ENCODE measurements at regions not wholly inside any gene's neighbourhood (a gene's known extent, or its start where the extent isn't known, plus 50 kb on each side); places are given as distances from the start of the nearest gene placed in this dataset.

DNA sequence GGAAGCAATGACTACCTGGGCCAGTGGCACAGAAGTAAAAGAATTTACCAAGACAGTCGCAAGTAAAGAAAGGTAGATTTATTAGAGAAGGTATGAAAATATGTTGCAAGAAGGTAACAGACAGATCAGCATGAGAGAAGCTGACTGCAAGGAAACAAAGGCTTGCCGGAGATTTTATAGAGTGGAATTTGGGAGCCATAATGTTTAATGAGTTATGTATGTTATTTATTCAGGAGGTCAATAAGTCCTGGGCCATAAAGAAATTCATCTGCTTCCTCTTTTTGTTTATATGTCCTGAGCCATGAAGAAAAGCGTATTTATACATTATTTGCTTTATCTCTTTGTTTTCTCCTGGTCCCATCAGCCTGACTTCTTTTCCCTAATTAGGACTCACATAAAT lies 423.6 kb downstream of the PTH2R start:
- Mint-ChIP-seq H3K4me3 (no peak overlapping the region), H3K4me1 (no peaks in the 10 kb centered on the region), H3K27me3 (ENCODE audit: low read depth in 3 of 3) (peaks cover 0 to 1% (median 1%) of the 10 kb centered on the region in 3 donors), H3K36me3 (no peaks in the 10 kb centered on the region), H3K27ac (no peak overlapping the region), H3K9me3 (peaks cover 6 to 16% (median 14%) of the 10 kb centered on the region in 7 donors)
- no peak overlapping the region for H3K4me2 ChIP-seq (replicated peaks; ENCODE audit: extremely low read depth, low read length, poor library complexity, severe bottlenecking)
- no peak for DNase-seq
- peaks cover 0 to 4% of the 10 kb centered on the region in 2 donors for H3K9me3 ChIP-seq (replicated peaks in 1 of 2; ENCODE audit: control insufficient read depth in 1 of 2, insufficient read depth in 1 of 2, low read length in 2 of 2)
- H3K4me3 ChIP-seq (replicated peaks in 1 of 3; ENCODE audit: low read depth in 2 of 3, low read length in 3 of 3), result no peak overlapping the region
- no peak overlapping the region for H2AFZ ChIP-seq (ENCODE audit: insufficient read depth, low read depth, low read length, poor library complexity, severe bottlenecking)
- H3K4me1 ChIP-seq (ENCODE audit: control insufficient read depth in 1 of 2, insufficient read depth in 2 of 2, low read length in 2 of 2), result no peaks in the 10 kb centered on the region
- H3K36me3 ChIP-seq (replicated peaks in 1 of 2; ENCODE audit: control insufficient read depth in 1 of 2, insufficient read depth in 2 of 2, low read length in 2 of 2), result no peaks in the 10 kb centered on the region
- intact Hi-C loops (cut with micrococcal nuclease), result no loop called here
- no peaks in the 10 kb centered on the region for H3K79me2 ChIP-seq (ENCODE audit: insufficient read depth, low read length)
- 93% methylated on average over 2 of the region's 3 CpGs for WGBS (ENCODE audit: insufficient coverage)
- no peaks in the 10 kb centered on the region for H4K20me1 ChIP-seq (ENCODE audit: insufficient read depth, low read length)
- H3K27me3 ChIP-seq (ENCODE audit: control insufficient read depth in 2 of 2, insufficient read depth in 2 of 2, low read length in 2 of 2), result no peaks in the 10 kb centered on the region
- no peak overlapping the region for H3K9ac ChIP-seq (ENCODE audit: insufficient read depth, low read length, poor library complexity, severe bottlenecking)
- TF ChIP-seq, protein P1, sequence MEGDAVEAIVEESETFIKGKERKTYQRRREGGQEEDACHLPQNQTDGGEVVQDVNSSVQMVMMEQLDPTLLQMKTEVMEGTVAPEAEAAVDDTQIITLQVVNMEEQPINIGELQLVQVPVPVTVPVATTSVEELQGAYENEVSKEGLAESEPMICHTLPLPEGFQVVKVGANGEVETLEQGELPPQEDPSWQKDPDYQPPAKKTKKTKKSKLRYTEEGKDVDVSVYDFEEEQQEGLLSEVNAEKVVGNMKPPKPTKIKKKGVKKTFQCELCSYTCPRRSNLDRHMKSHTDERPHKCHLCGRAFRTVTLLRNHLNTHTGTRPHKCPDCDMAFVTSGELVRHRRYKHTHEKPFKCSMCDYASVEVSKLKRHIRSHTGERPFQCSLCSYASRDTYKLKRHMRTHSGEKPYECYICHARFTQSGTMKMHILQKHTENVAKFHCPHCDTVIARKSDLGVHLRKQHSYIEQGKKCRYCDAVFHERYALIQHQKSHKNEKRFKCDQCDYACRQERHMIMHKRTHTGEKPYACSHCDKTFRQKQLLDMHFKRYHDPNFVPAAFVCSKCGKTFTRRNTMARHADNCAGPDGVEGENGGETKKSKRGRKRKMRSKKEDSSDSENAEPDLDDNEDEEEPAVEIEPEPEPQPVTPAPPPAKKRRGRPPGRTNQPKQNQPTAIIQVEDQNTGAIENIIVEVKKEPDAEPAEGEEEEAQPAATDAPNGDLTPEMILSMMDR (IDR thresholded peaks at IDR 0.05), result no peak
- H3K27ac ChIP-seq (ENCODE audit: low read depth in 1 of 2, low read length in 2 of 2), result no peak overlapping the region

DNA sequence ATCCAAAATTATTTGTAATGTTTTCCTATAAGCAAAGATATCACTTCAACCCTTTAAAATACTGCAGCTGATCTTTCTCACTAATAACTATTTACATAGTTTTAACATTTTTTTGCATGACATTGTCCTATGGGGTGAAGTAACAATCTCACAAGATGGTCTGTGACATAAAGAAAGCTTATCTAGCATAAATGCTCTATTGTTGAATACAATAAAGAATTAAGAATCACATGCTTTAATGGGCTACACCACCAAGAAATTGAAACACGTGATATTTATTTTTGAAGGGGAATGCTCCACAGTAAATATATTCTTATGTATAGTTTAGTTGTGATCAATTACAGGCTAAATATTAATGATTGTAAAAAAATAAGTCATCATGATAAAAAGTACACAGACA lies 441.1 kb downstream of the PTH2R start:
- Mint-ChIP-seq H3K36me3 (no peaks in the 10 kb centered on the region), H3K27me3 (ENCODE audit: low read depth in 3 of 3) (no peaks in the 10 kb centered on the region), H3K9me3 (peaks cover 2 to 16% (median 6%) of the 10 kb centered on the region in 7 donors), H3K4me3 (no peak overlapping the region), H3K4me1 (no peaks in the 10 kb centered on the region), H3K27ac (no peak overlapping the region)
- no peak for DNase-seq
- no peaks in the 10 kb centered on the region for H3K36me3 ChIP-seq (replicated peaks in 1 of 2; ENCODE audit: control insufficient read depth in 1 of 2, insufficient read depth in 2 of 2, low read length in 2 of 2)
- intact Hi-C loops (cut with micrococcal nuclease), result no loop called here
- H3K4me1 ChIP-seq (ENCODE audit: control insufficient read depth in 1 of 2, insufficient read depth in 2 of 2, low read length in 2 of 2), result no peaks in the 10 kb centered on the region
- TF ChIP-seq, protein P1 (IDR thresholded peaks at IDR 0.05), result no peak
- H3K27me3 ChIP-seq (ENCODE audit: control insufficient read depth in 2 of 2, insufficient read depth in 2 of 2, low read length in 2 of 2), result no peaks in the 10 kb centered on the region
- WGBS (ENCODE audit: insufficient coverage), result no CpG with 5 or more reads among the region's 1 CpG
- no peaks in the 10 kb centered on the region for H3K79me2 ChIP-seq (ENCODE audit: insufficient read depth, low read length)
- H3K9me3 ChIP-seq (replicated peaks in 1 of 2; ENCODE audit: control insufficient read depth in 1 of 2, insufficient read depth in 1 of 2, low read length in 2 of 2), result peaks cover 7 to 15% of the 10 kb centered on the region in 2 donors
- no peak overlapping the region for H2AFZ ChIP-seq (ENCODE audit: insufficient read depth, low read depth, low read length, poor library complexity, severe bottlenecking)
- H4K20me1 ChIP-seq (ENCODE audit: insufficient read depth, low read length), result no peaks in the 10 kb centered on the region
- H3K27ac ChIP-seq (ENCODE audit: low read depth in 1 of 2, low read length in 2 of 2), result no peak overlapping the region
- no peak overlapping the region for H3K9ac ChIP-seq (ENCODE audit: insufficient read depth, low read length, poor library complexity, severe bottlenecking)
- no peak overlapping the region for H3K4me2 ChIP-seq (replicated peaks; ENCODE audit: extremely low read depth, low read length, poor library complexity, severe bottlenecking)
- H3K4me3 ChIP-seq (replicated peaks in 1 of 3; ENCODE audit: low read depth in 2 of 3, low read length in 3 of 3), result no peak overlapping the region
